A549 (cell line): ENCODE measurements at regions not wholly inside any gene's neighbourhood (a gene's known extent, or its start where the extent isn't known, plus 50 kb on each side); places are given as distances from the start of the nearest gene placed in this dataset.

Experiments used
- ATAC-seq, 2 experiments: fragments of 200-7000 bp in 1 of 2; fragments of >200 bp in 1 of 2; cut with Nextera tagmentation in 1 of 2; cut with Tn5 transposase in 1 of 2; 3 replicates each; pipeline versions ENCODE4 v1.8.0 to v1.9.1; 2018 to 2020; ENCODE audit warnings: mild to moderate bottlenecking in 1 of 2, moderate library complexity in 1 of 2
- CTCF ChIA-PET: fragments of 300-600 bp; sonication (Branson Sonifier 250); formaldehyde crosslinking; extraction: SDS; loops from one replicate; lab custom pipeline; 2021; ENCODE audit warnings: antibody characterized with exemption, inconsistent platforms; lab: Yijun Ruan, JAX
- POLR2A ChIA-PET: fragments of 350-600 bp; formaldehyde crosslinking; extraction: SDS; loops from one replicate; lab custom pipeline; 2021; ENCODE audit warnings: antibody characterized with exemption, inconsistent platforms; lab: Yijun Ruan, JAX
- DNase-seq, 2 experiments: peaks; one replicate each; pipeline versions ENCODE4 v3.0.0 to v3.0.0-alpha.2; 2011 to 2016; ENCODE audit warnings: low read depth in 1 of 2, low spot score in 1 of 2
- FAIRE-seq: peaks from 2 replicates; lab custom pipeline; 2011; peaks lifted over from hg19 to GRCh38; lab: Jason Lieb, UNC
- H3K27ac ChIP-seq, 2 experiments: fragments of >200 bp; sonication (Bioruptor Twin); formaldehyde crosslinking; 3 replicates each; pipeline ENCODE4 v1.5.1; 2016 to 2017
- H3K4me1 ChIP-seq: fragments of >200 bp; sonication (Bioruptor Twin); formaldehyde crosslinking; 3 replicates; pipeline ENCODE4 v1.6.1; 2016
- H3K4me2 ChIP-seq: fragments of >200 bp; sonication (Bioruptor Twin); formaldehyde crosslinking; 3 replicates; pipeline ENCODE4 v1.6.1; 2016
- H3K4me3 ChIP-seq: fragments of >200 bp; sonication (Bioruptor Twin); formaldehyde crosslinking; 3 replicates; pipeline ENCODE4 v1.5.1; 2016
- H3K9me3 ChIP-seq: fragments of >200 bp; sonication (Bioruptor Twin); formaldehyde crosslinking; 3 replicates; pipeline ENCODE4 v1.6.1; 2016
- ATOH8 ChIP-seq: fragments of 250-450 bp; sonication (Bioruptor Pico); IDR thresholded peaks from 2 replicates; pipeline ENCODE4 v1.5.0; 2020; ENCODE audit warnings: low read depth, mild to moderate bottlenecking, moderate library complexity
- CBX2 ChIP-seq: fragments of 200-600 bp; sonication (generic); IDR thresholded peaks from 2 replicates; pipeline ENCODE4 v1.6.1; 2016; ENCODE audit warnings: low read depth, mild to moderate bottlenecking, borderline replicate concordance
- CBX8 ChIP-seq: fragments of 200-600 bp; sonication (generic); IDR thresholded peaks from 2 replicates; pipeline ENCODE4 v1.6.1; 2016
- EHF ChIP-seq: fragments of 250-450 bp; sonication (Bioruptor Pico); IDR thresholded peaks from 2 replicates; pipeline ENCODE4 v1.5.0; 2020; ENCODE audit warnings: mild to moderate bottlenecking
- EHMT2 ChIP-seq: fragments of 200-600 bp; sonication (generic); IDR thresholded peaks from 2 replicates; pipeline ENCODE4 v1.6.1; 2016; ENCODE audit warnings: antibody characterized with exemption, low read depth, mild to moderate bottlenecking, moderate library complexity
- ELK1 ChIP-seq: fragments of 150-350 bp; IDR thresholded peaks from 2 replicates; pipeline ENCODE4 v1.6.1; 2014; ENCODE audit warnings: low read depth, mild to moderate bottlenecking, low read length
- EP300 ChIP-seq, 2 experiments: fragments of >200 bp; sonication (Bioruptor Twin); formaldehyde crosslinking; IDR thresholded peaks; 2 replicates in 1 of 2; 3 replicates in 1 of 2; pipeline ENCODE4 v1.6.1; 2016 to 2017
- ESRRA ChIP-seq: fragments of 150-350 bp; IDR thresholded peaks from 2 replicates; pipeline ENCODE4 v1.6.1; 2014; ENCODE audit warnings: mild to moderate bottlenecking, low read length, borderline replicate concordance
- FOXS1 ChIP-seq: fragments of 250-450 bp; sonication (Bioruptor Pico); IDR thresholded peaks from 2 replicates; pipeline ENCODE4 v1.5.0; 2020; ENCODE audit warnings: mild to moderate bottlenecking, moderate library complexity
- HMGXB4 ChIP-seq: fragments of 250-450 bp; sonication (Bioruptor Pico); IDR thresholded peaks from 2 replicates; pipeline ENCODE4 v1.5.0; 2021; ENCODE audit warnings: mild to moderate bottlenecking, moderate library complexity, borderline replicate concordance
- HOXA7 ChIP-seq: fragments of 250-450 bp; sonication (Bioruptor Pico); IDR thresholded peaks from 2 replicates; pipeline ENCODE4 v1.5.0; 2020; ENCODE audit warnings: mild to moderate bottlenecking, moderate library complexity
- MAFK ChIP-seq: fragments of 450-650 bp; IDR thresholded peaks from 2 replicates; pipeline ENCODE4 v1.6.1; 2014; ENCODE audit not compliant: partially characterized antibody
- MAX ChIP-seq: IDR thresholded peaks from 2 replicates; pipeline ENCODE4 v1.6.1; 2012
- MAZ ChIP-seq: fragments of 150-350 bp; IDR thresholded peaks from 2 replicates; pipeline ENCODE4 v1.6.1; 2014; ENCODE audit warnings: antibody characterized with exemption, low read depth, low read length, borderline replicate concordance
- PBX3 ChIP-seq: IDR thresholded peaks from 2 replicates; pipeline ENCODE4 v1.6.1; 2012
- PHF8 ChIP-seq: fragments of 200-600 bp; sonication (generic); IDR thresholded peaks from 2 replicates; pipeline ENCODE4 v1.6.1; 2016; ENCODE audit warnings: low read depth, mild to moderate bottlenecking, antibody characterized with exemption, moderate library complexity, borderline replicate concordance
- RARB ChIP-seq: fragments of 250-450 bp; sonication (Bioruptor Pico); IDR thresholded peaks from 2 replicates; pipeline ENCODE4 v1.8.0; 2021; ENCODE audit warnings: mild to moderate bottlenecking, moderate library complexity
- RCOR1 ChIP-seq: fragments of 150-350 bp; IDR thresholded peaks from 2 replicates; pipeline ENCODE4 v1.6.1; 2014; ENCODE audit warnings: antibody characterized with exemption, low read length, low read depth
- REST ChIP-seq: fragments of 200-600 bp; sonication (generic); IDR thresholded peaks from 2 replicates; pipeline ENCODE4 v1.6.1; 2016; ENCODE audit warnings: antibody characterized with exemption, mild to moderate bottlenecking, moderate library complexity
- RFX5 ChIP-seq: fragments of 450-650 bp; IDR thresholded peaks from 2 replicates; pipeline ENCODE4 v1.7.1; 2014; ENCODE audit warnings: antibody characterized with exemption, mild to moderate bottlenecking, moderate library complexity
- RNF2 ChIP-seq: fragments of 200-600 bp; sonication (generic); IDR thresholded peaks from 2 replicates; pipeline ENCODE4 v1.6.1; 2016; ENCODE audit warnings: low read depth, mild to moderate bottlenecking, antibody characterized with exemption, moderate library complexity, borderline replicate concordance
- SREBF2 ChIP-seq: fragments of 450-650 bp; IDR thresholded peaks from 2 replicates; pipeline ENCODE4 v1.6.1; 2014; ENCODE audit warnings: mild to moderate bottlenecking, moderate library complexity
- TP53 ChIP-seq: fragments of 250-450 bp; sonication (Bioruptor Pico); IDR thresholded peaks from 2 replicates; pipeline ENCODE4 v1.5.0; 2021; ENCODE audit warnings: mild to moderate bottlenecking, moderate library complexity
- ZC3H11A ChIP-seq: fragments of 450-650 bp; IDR thresholded peaks from 2 replicates; pipeline ENCODE4 v1.6.1; 2014; ENCODE audit warnings: antibody characterized with exemption, mild to moderate bottlenecking
- ZFP36 ChIP-seq: fragments of 450-650 bp; IDR thresholded peaks from 2 replicates; pipeline ENCODE4 v1.6.1; 2014; ENCODE audit warnings: borderline replicate concordance; ENCODE audit not compliant: partially characterized antibody
- WGBS: methylation state at CpG from one replicate; pipeline ENCODE4 v1.1.6; 2017; ENCODE audit errors: missing lambda C conversion rate; 5-methylcytosine and 5-hydroxymethylcytosine counted together

- H3K4me1 ChIP-seq: no peaks in the 10 kb centered on the region
- H3K27ac ChIP-seq: no peak overlapping the region
- no peak overlapping the region for H3K4me3 ChIP-seq
- POLR2A ChIA-PET: no interaction called here
- FAIRE-seq: no peak
- H3K4me2 ChIP-seq: no peak overlapping the region
- CTCF ChIA-PET: no interaction called here
- TF ChIP-seq ESRRA (no peak), EP300 (IDR thresholded peaks at IDR 0.05) (no peak), RARB (CRISPR knock-in tag) (no peak), EHMT2 (no peak), RNF2 (no peak), HOXA7 (CRISPR knock-in tag) (no peak), RCOR1 (no peak), CBX8 (no peak), ELK1 (no peak), ZC3H11A (no peak), ATOH8 (no peak), ZFP36 (no peak), EHF (CRISPR knock-in tag) (no peak), PBX3 (no peak), TP53 (CRISPR knock-in tag) (no peak), FOXS1 (CRISPR knock-in tag) (no peak), REST (no peak), HMGXB4 (no peak), MAX (no peak), SREBF2 (no peak)
- TF ChIP-seq, all 56 proteins: peak for 0
- WGBS: 17% methylated on average over 1 of the region's 1 CpG
- H3K9me3 ChIP-seq: no peaks in the 10 kb centered on the region
- no peak for ATAC-seq
- DNase-seq: no peak
These were observed 304.3 kb upstream of the KCNH8 start for GRCh38 chr3:18843983-18844382.

GRCh38 chr3:18843188-18843587 lies 305.1 kb upstream of the KCNH8 start:
- TF ChIP-seq PHF8 (no peak), RFX5 (no peak), ELK1 (no peak), MAFK (no peak), MAZ (no peak), CBX2 (no peak), CBX8 (no peak)
- Histone ChIP-seq H3K4me3 (no peak overlapping the region), H3K9me3 (no peaks in the 10 kb centered on the region), H3K4me2 (no peak overlapping the region), H3K4me1 (no peaks in the 10 kb centered on the region), H3K27ac (no peak overlapping the region)
- ATAC-seq: no peak
- WGBS: 0% methylated on average over 3 of the region's 3 CpGs
- ChIA-PET CTCF (no interaction called here), POLR2A (no interaction called here)
- FAIRE-seq: no peak
- no peak for DNase-seq
